SK-N-SH treated with all-trans-retinoic acid at 6 μM for 48 hours (cell line): ENCODE measurements at regions not wholly inside any gene's neighbourhood (a gene's known extent, or its start where the extent isn't known, plus 50 kb on each side); places are given as distances from the start of the nearest gene placed in this dataset.

Experiments used
- ATAC-seq: fragments of 200-7000 bp; cut with Tn5 transposase; 3 replicates; pipeline ENCODE4 v1.9.1; 2020; ENCODE audit warnings: mild to moderate bottlenecking, moderate library complexity
- ARNTL ChIP-seq: fragments of 450-650 bp; formaldehyde crosslinking; IDR thresholded peaks from 2 replicates; pipeline ENCODE4 v1.5.0; 2020; ENCODE audit warnings: low read depth, mild to moderate bottlenecking, moderate library complexity, borderline replicate concordance
- BACH2 ChIP-seq: fragments of 250-450 bp; sonication (Bioruptor Pico); IDR thresholded peaks from 2 replicates; pipeline ENCODE4 v1.9.0; 2021; ENCODE audit warnings: mild to moderate bottlenecking, borderline replicate concordance
- CSDC2 ChIP-seq: fragments of 250-450 bp; sonication (Bioruptor Pico); IDR thresholded peaks from 2 replicates; pipeline ENCODE4 v1.5.0; 2020; ENCODE audit warnings: mild to moderate bottlenecking, moderate library complexity
- ESRRG ChIP-seq: fragments of 250-450 bp; sonication (Bioruptor Pico); IDR thresholded peaks from 2 replicates; pipeline ENCODE4 v1.6.1; 2021; ENCODE audit warnings: mild to moderate bottlenecking
- GLIS3 ChIP-seq: fragments of 250-450 bp; sonication (Bioruptor Pico); IDR thresholded peaks from 2 replicates; pipeline ENCODE4 v1.5.0; 2020; ENCODE audit warnings: mild to moderate bottlenecking, moderate library complexity
- ISL1 ChIP-seq: fragments of 250-450 bp; sonication (Bioruptor Pico); IDR thresholded peaks from 2 replicates; pipeline ENCODE4 v2.1.2; 2022; ENCODE audit warnings: mild to moderate bottlenecking, moderate library complexity
- OSR1 ChIP-seq: fragments of 250-450 bp; sonication (Bioruptor Pico); IDR thresholded peaks from 2 replicates; pipeline ENCODE4 v1.8.0; 2022; ENCODE audit warnings: moderate library complexity, mild to moderate bottlenecking, inconsistent platforms
- PPARA ChIP-seq: fragments of 250-450 bp; sonication (Bioruptor Pico); IDR thresholded peaks from 2 replicates; pipeline ENCODE4 v1.5.0; 2020; ENCODE audit warnings: mild to moderate bottlenecking, borderline replicate concordance
- RARB ChIP-seq: fragments of 250-450 bp; sonication (Bioruptor Pico); IDR thresholded peaks from 2 replicates; pipeline ENCODE4 v1.8.0; 2021; ENCODE audit warnings: mild to moderate bottlenecking, moderate library complexity
- TCF4 ChIP-seq: fragments of 250-450 bp; sonication (Bioruptor Pico); IDR thresholded peaks from 2 replicates; pipeline ENCODE4 v1.8.0; 2021; ENCODE audit warnings: mild to moderate bottlenecking, moderate library complexity, borderline replicate concordance
- ZC3H10 ChIP-seq: fragments of 250-450 bp; sonication (Bioruptor Pico); IDR thresholded peaks from 2 replicates; pipeline ENCODE4 v1.5.1; 2021; ENCODE audit warnings: mild to moderate bottlenecking, moderate library complexity
- ZFP3 ChIP-seq: fragments of 250-450 bp; sonication (Bioruptor Pico); IDR thresholded peaks from 2 replicates; pipeline ENCODE4 v1.5.0; 2020; ENCODE audit warnings: mild to moderate bottlenecking, moderate library complexity
- ZFP30 ChIP-seq: fragments of 450-650 bp; formaldehyde crosslinking; IDR thresholded peaks from 2 replicates; pipeline ENCODE4 v1.5.0; 2022; ENCODE audit warnings: mild to moderate bottlenecking, moderate library complexity
- ZNF565 ChIP-seq: fragments of 450-650 bp; formaldehyde crosslinking; conservative IDR thresholded peaks from 2 replicates; pipeline ENCODE4 v1.5.0; 2020; ENCODE audit warnings: low read depth, mild to moderate bottlenecking, moderate library complexity
- ZNF70 ChIP-seq: fragments of 450-650 bp; formaldehyde crosslinking; IDR thresholded peaks from 2 replicates; pipeline ENCODE4 v1.5.0; 2020; ENCODE audit warnings: mild to moderate bottlenecking, moderate library complexity
- ZNF8 ChIP-seq: fragments of 450-650 bp; formaldehyde crosslinking; IDR thresholded peaks from 2 replicates; pipeline ENCODE4 v1.5.0; 2020; ENCODE audit warnings: mild to moderate bottlenecking, moderate library complexity
- TF ChIP-seq, protein P1 (sequence below): fragments of 250-450 bp; sonication (Bioruptor Pico); IDR thresholded peaks from 2 replicates; pipeline ENCODE4 v1.8.0; 2020; ENCODE audit warnings: mild to moderate bottlenecking, moderate library complexity, borderline replicate concordance
- TF ChIP-seq, protein P2 (sequence below): fragments of 250-450 bp; sonication (Bioruptor Pico); IDR thresholded peaks from 2 replicates; pipeline ENCODE4 v1.5.0; 2020; ENCODE audit warnings: mild to moderate bottlenecking, moderate library complexity
- TF ChIP-seq, protein P3 (sequence below): fragments of 250-450 bp; sonication (Bioruptor Pico); IDR thresholded peaks from 2 replicates; pipeline ENCODE4 v1.5.1; 2021; ENCODE audit warnings: mild to moderate bottlenecking, moderate library complexity
- TF ChIP-seq, protein P4 (sequence below): fragments of 250-450 bp; sonication (Bioruptor Pico); IDR thresholded peaks from 2 replicates; pipeline ENCODE4 v1.8.0; 2021; ENCODE audit warnings: low read depth, mild to moderate bottlenecking, moderate library complexity, borderline replicate concordance
- TF ChIP-seq, protein P5 (sequence below): fragments of 250-450 bp; sonication (Bioruptor Pico); IDR thresholded peaks from 2 replicates; pipeline ENCODE4 v1.5.1; 2020; ENCODE audit warnings: low read depth, mild to moderate bottlenecking, moderate library complexity

DNA sequence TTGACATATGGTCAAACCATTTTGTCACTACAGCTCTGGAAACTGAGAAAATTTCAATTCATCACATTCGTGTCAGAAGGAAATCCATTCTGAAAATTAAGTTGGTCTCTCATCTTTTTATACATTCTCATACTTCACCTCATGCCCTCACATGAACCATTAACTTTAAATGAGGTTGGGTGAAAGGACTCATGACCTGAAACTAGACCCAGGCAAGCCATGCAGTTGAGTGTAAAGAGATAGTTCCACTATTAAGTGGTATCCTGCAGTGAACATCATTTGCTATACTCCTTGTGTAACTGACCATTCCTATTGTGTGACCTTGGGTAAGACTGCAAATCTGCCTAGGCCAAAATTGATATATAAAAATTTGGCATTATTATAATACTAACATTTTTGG is 299.6 kb upstream of the GRIN3A start:
- no peak for ATAC-seq

DNA sequence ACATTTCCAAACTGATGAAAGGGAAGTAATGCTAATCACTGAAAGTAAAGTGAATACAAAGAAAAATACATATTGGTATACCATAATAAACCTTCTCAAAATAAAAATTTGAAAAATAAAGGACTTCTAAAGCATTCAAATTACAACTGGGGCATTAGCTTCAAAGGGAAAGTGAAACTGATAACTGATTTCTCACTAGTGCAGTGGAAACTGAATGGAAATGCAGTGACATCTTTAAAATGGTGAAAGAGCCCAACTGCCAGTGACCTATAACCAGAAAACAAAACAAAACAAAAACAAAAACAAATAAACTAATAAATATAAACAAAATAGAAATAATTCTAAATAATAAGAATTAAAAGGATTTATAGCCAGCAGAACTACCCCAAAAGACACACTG is 297.5 kb upstream of the GRIN3A start:
- TF ChIP-seq ZNF565 (CRISPR knock-in tag) (no peak), ARNTL (no peak), OSR1 (no peak), TCF4 (CRISPR knock-in tag) (no peak), ZC3H10 (no peak), CSDC2 (no peak), ISL1 (CRISPR knock-in tag) (no peak), ZFP3 (CRISPR knock-in tag) (no peak), ZNF8 (CRISPR knock-in tag) (no peak), ZFP30 (no peak)
- TF ChIP-seq, protein P1, sequence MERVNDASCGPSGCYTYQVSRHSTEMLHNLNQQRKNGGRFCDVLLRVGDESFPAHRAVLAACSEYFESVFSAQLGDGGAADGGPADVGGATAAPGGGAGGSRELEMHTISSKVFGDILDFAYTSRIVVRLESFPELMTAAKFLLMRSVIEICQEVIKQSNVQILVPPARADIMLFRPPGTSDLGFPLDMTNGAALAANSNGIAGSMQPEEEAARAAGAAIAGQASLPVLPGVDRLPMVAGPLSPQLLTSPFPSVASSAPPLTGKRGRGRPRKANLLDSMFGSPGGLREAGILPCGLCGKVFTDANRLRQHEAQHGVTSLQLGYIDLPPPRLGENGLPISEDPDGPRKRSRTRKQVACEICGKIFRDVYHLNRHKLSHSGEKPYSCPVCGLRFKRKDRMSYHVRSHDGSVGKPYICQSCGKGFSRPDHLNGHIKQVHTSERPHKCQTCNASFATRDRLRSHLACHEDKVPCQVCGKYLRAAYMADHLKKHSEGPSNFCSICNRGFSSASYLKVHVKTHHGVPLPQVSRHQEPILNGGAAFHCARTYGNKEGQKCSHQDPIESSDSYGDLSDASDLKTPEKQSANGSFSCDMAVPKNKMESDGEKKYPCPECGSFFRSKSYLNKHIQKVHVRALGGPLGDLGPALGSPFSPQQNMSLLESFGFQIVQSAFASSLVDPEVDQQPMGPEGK (CRISPR knock-in tag): no peak
- TF ChIP-seq, protein P2, sequence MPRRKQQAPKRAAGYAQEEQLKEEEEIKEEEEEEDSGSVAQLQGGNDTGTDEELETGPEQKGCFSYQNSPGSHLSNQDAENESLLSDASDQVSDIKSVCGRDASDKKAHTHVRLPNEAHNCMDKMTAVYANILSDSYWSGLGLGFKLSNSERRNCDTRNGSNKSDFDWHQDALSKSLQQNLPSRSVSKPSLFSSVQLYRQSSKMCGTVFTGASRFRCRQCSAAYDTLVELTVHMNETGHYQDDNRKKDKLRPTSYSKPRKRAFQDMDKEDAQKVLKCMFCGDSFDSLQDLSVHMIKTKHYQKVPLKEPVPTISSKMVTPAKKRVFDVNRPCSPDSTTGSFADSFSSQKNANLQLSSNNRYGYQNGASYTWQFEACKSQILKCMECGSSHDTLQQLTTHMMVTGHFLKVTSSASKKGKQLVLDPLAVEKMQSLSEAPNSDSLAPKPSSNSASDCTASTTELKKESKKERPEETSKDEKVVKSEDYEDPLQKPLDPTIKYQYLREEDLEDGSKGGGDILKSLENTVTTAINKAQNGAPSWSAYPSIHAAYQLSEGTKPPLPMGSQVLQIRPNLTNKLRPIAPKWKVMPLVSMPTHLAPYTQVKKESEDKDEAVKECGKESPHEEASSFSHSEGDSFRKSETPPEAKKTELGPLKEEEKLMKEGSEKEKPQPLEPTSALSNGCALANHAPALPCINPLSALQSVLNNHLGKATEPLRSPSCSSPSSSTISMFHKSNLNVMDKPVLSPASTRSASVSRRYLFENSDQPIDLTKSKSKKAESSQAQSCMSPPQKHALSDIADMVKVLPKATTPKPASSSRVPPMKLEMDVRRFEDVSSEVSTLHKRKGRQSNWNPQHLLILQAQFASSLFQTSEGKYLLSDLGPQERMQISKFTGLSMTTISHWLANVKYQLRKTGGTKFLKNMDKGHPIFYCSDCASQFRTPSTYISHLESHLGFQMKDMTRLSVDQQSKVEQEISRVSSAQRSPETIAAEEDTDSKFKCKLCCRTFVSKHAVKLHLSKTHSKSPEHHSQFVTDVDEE: no peak
- ATAC-seq: no peak

More for the DNA sequence above, 299.6 kb upstream of the GRIN3A start:
- TF ChIP-seq GLIS3 (CRISPR knock-in tag) (no peak), ESRRG (CRISPR knock-in tag) (no peak), CSDC2 (no peak), OSR1 (no peak), PPARA (CRISPR knock-in tag) (no peak), ZC3H10 (no peak), ZNF70 (no peak), BACH2 (CRISPR knock-in tag) (no peak), ZFP3 (CRISPR knock-in tag) (no peak), TCF4 (CRISPR knock-in tag) (no peak), ZFP30 (no peak), RARB (no peak)
- TF ChIP-seq, protein P3, sequence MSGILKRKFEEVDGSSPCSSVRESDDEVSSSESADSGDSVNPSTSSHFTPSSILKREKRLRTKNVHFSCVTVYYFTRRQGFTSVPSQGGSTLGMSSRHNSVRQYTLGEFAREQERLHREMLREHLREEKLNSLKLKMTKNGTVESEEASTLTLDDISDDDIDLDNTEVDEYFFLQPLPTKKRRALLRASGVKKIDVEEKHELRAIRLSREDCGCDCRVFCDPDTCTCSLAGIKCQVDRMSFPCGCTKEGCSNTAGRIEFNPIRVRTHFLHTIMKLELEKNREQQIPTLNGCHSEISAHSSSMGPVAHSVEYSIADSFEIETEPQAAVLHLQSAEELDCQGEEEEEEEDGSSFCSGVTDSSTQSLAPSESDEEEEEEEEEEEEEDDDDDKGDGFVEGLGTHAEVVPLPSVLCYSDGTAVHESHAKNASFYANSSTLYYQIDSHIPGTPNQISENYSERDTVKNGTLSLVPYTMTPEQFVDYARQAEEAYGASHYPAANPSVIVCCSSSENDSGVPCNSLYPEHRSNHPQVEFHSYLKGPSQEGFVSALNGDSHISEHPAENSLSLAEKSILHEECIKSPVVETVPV: no peak
- TF ChIP-seq, protein P4, sequence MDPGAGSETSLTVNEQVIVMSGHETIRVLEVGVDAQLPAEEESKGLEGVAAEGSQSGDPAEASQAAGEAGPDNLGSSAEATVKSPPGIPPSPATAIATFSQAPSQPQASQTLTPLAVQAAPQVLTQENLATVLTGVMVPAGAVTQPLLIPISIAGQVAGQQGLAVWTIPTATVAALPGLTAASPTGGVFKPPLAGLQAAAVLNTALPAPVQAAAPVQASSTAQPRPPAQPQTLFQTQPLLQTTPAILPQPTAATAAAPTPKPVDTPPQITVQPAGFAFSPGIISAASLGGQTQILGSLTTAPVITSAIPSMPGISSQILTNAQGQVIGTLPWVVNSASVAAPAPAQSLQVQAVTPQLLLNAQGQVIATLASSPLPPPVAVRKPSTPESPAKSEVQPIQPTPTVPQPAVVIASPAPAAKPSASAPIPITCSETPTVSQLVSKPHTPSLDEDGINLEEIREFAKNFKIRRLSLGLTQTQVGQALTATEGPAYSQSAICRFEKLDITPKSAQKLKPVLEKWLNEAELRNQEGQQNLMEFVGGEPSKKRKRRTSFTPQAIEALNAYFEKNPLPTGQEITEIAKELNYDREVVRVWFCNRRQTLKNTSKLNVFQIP (CRISPR knock-in tag): no peak
- TF ChIP-seq, protein P5, sequence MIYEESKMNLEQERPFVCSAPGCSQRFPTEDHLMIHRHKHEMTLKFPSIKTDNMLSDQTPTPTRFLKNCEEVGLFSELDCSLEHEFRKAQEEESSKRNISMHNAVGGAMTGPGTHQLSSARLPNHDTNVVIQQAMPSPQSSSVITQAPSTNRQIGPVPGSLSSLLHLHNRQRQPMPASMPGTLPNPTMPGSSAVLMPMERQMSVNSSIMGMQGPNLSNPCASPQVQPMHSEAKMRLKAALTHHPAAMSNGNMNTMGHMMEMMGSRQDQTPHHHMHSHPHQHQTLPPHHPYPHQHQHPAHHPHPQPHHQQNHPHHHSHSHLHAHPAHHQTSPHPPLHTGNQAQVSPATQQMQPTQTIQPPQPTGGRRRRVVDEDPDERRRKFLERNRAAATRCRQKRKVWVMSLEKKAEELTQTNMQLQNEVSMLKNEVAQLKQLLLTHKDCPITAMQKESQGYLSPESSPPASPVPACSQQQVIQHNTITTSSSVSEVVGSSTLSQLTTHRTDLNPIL (CRISPR knock-in tag): no peak
- TF ChIP-seq, protein P1 (CRISPR knock-in tag): no peak
- TF ChIP-seq, protein P2: no peak
